ENCODE measurements at regions not wholly inside any gene's neighbourhood (a gene's known extent, or its start where the extent isn't known, plus 50 kb on each side); places are given as distances from the start of the nearest gene placed in this dataset.

GRCh38 chr7:11895337-11895736, 63.3 kb upstream of the THSD7A start:
- no peak for DNase-seq (ENCODE audit: low read depth in 4 of 4, low spot score in 3 of 4)

DNA sequence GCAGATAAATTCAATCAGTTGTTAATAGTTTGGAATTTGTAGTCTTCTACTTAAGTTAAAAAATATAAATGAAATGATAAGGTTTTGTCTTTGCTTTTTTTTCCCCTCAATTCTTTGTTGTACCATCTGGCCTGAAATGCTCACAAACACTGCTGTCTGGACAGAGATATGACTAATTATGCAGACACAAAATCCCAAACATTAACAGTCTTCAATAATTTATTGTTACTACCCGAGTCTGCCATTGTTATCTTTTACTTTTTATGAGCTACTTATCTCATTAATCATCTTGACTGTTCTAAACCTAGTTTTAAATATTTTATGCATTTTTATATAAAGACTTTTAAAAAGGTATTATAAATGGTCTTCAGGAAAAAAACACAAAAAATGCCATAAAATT, 64.7 kb upstream of the THSD7A start:
- no peak for DNase-seq (ENCODE audit: low read depth in 4 of 4, low spot score in 3 of 4)

DNA sequence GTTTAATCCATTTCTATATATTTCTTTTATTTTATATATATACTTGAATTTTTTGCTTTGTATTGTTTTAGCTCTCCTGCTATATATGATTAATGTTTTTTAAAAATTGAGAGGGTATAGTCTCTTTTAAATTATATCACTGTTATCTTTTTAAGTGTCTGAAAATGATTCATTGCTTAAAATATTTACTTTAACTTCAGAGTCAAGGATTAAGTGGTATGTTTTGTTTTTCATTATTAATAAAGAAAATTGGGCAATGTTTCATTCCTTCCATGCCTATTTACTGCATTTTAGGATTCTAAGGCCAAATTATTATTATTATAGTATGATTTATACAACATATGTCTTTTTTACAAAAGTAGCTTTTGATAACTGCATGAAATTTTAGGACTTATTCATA, 67.2 kb upstream of the THSD7A start:
- no peak for DNase-seq (ENCODE audit: low read depth in 4 of 4, low spot score in 3 of 4)

DNA sequence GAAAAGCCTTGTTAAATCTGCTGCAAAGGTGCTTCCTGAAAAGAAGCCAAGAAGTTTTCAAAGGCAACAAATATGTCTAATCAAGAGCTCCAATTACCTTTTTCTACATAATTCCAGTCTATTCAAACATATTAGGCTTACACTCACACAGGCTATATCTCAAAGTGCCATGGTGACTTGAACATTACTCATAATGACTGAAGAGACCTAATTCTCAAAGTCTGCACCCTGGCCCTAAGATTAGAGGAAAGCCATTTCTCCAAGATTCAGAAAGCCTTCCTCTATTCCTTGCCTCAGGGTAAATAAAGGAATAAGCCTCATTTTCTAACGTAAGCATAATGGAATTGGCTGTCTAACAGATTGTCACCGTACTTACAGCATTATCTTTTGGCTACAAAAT, 78.3 kb upstream of the THSD7A start:
- DNase-seq (ENCODE audit: low read depth in 4 of 4, low spot score in 3 of 4), result no peak

DNA sequence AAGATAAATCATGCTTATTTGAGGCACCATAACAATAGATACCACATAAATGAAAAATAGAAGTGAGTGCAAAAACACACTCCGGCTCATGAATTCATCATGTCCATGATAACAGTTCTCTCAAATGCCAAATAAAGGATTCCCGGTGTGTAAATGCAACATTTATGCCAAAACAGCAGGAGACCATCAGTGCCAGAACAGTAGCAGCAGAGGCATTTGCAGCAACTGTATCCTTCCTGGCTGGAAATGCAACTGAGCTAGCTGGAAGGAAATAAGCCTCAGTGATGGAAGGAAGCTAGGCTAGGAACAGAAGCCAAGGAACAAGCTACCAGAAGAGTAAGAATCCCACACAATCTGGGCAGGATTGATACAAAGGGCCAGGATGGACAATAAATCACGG, 79.9 kb upstream of the THSD7A start:
- DNase-seq (ENCODE audit: low read depth in 4 of 4, low spot score in 3 of 4), result no peak

- no peak for DNase-seq (ENCODE audit: low read depth in 4 of 4, low spot score in 3 of 4)
Measured at GRCh38 chr7:11914645-11915044, 82.6 kb upstream of the THSD7A start.

- no peak for DNase-seq (ENCODE audit: low read depth in 4 of 4, low spot score in 3 of 4)
Measured at GRCh38 chr7:11923376-11923930, 91.5 kb upstream of the THSD7A start.

DNA sequence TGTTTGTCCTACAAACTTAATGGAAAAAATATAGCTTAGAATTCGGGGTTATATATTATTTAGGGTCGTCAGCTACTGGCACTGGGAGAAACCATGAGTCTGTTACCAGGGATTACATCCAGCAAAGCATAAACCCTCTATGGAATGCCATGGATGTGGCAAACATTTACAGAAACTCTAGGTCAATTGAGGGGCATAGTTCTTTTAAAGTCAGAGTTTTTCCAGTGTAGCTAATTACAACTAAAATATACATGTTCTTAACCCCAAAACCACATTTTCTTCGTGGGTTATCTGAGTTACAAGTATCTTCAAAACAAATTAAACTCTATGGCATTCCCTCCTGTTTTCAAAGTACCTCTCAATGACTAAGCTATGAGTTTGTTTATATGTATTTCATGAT, 99.3 kb upstream of the THSD7A start:
- DNase-seq (ENCODE audit: low read depth in 4 of 4, low spot score in 3 of 4), result no peak

GRCh38 chr7:11934796-11935195, 102.8 kb upstream of the THSD7A start:
- DNase-seq (ENCODE audit: low read depth in 4 of 4, low spot score in 3 of 4), result no peak

DNA sequence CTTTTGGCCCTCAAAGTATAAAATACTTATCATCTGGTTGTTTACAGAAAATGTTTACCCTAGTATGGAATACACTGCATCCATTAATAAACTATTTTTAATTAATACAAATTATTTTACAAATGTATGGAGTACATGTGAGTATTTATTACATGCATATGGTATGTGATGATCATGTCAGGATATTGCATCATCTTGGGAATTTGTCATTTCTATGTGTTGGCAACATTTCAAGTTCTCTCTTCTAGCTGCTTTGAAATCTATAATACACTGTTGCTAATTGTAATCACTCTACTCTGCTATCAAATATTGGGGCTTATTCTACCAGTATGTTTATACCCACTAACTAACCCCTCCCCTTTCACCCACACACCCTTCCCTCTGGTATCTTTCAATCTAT, 103.9 kb upstream of the THSD7A start:
- DNase-seq (ENCODE audit: low read depth in 4 of 4, low spot score in 3 of 4), result no peak

DNA sequence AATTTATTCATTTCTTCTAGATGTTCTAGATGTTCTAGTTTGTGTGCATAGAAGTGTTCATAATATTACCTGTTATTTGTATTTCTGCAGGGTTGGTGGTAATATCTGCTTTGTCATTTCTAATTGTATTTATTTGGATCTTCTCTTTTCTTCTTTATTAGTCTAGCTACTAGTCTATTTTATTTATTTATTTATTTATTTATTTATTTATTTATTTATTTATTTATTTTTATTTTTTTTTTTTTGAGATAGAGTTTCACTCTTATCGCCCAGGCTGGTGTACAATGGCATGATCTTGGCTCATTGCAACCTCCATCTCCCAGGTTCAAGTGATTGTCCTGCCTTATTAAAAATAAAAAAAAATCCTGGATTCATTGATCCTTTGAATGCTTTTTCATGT, 114.8 kb upstream of the THSD7A start:
- DNase-seq (ENCODE audit: low read depth in 4 of 4, low spot score in 3 of 4), result no peak

- no peak for DNase-seq (ENCODE audit: low read depth in 4 of 4, low spot score in 3 of 4)
Measured at GRCh38 chr7:11950281-11950680, 118.3 kb upstream of the THSD7A start.

DNA sequence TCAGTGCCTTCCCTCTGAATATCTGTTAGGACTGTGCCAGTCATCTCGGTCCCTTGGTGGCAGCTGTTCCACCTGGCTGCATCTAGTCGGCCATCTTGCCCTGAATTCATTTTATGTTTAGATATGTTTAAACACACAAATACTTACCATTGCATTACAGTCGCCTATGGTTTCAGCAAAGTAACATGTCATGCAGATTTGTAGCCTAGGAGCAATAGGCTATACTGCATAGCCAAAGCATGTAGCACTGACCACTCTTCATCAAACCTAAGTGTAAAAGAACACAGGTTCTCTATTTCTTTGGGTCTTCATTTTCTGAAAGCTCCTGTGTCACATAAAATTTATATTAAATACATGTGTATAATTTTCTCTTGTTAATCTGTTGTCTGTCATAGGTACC, 118.9 kb upstream of the THSD7A start:
- DNase-seq (ENCODE audit: low read depth in 4 of 4, low spot score in 3 of 4), result no peak

- DNase-seq (ENCODE audit: low read depth in 4 of 4, low spot score in 3 of 4), result no peak
Measured at GRCh38 chr7:11951909-11952308, 119.9 kb upstream of the THSD7A start.

- no peak for DNase-seq (ENCODE audit: low read depth in 4 of 4, low spot score in 3 of 4)
Measured at GRCh38 chr7:11952972-11953371, 121.0 kb upstream of the THSD7A start.

GRCh38 chr7:11956991-11957390, 125.0 kb upstream of the THSD7A start:
- DNase-seq (ENCODE audit: low read depth in 4 of 4, low spot score in 3 of 4), result no peak

DNA sequence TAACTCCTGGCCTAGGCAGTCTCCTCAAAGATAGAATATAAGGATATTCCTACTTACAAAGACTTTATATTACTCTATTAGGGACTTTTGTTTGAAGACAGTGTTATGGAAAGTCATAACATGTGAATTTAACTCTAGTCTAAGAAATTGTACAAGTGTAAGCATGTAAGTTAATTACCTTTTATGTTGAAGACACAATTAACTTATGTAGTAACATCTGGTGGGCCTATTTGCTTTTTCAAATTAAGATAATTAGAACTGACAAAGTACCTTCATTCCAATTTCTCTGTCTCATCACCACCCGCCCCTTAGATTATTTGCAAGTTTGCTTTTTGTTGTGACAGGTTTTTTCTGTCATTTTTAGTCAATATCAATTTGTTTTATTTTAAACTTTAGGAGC, 126.0 kb upstream of the THSD7A start:
- no peak for DNase-seq (ENCODE audit: low read depth in 4 of 4, low spot score in 3 of 4)

- DNase-seq (ENCODE audit: low read depth in 4 of 4, low spot score in 3 of 4), result no peak
Measured at GRCh38 chr7:11959121-11959520, 127.1 kb upstream of the THSD7A start.

GRCh38 chr7:11960621-11961020, 128.6 kb upstream of the THSD7A start:
- DNase-seq (ENCODE audit: low read depth in 4 of 4, low spot score in 3 of 4), result no peak

DNA sequence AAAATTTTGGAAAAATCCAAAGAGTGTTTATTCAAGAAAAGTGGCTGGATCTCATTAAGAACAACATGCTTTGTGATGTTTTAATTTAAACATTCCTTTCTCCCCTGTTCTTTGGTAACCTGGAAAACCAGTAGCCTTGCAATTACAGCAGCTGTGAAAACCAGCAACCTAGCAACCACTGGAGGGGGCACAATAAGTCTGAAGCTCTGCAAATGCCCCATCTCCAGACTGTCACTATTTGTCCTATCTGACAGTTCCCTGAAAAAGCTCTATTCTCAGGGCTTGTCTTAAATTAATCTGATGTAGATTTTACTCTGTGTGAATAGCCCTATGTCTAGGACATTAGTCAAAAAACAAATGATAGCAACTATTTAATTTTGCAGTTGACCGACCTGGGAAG, 137.6 kb upstream of the THSD7A start:
- no peak for DNase-seq (ENCODE audit: low read depth in 4 of 4, low spot score in 3 of 4)

GRCh38 chr7:11970132-11970531, 138.1 kb upstream of the THSD7A start:
- DNase-seq (ENCODE audit: low read depth in 4 of 4, low spot score in 3 of 4), result no peak

- DNase-seq (ENCODE audit: low read depth in 4 of 4, low spot score in 3 of 4), result no peak
Measured at GRCh38 chr7:11985376-11985775, 153.4 kb upstream of the THSD7A start.

DNA sequence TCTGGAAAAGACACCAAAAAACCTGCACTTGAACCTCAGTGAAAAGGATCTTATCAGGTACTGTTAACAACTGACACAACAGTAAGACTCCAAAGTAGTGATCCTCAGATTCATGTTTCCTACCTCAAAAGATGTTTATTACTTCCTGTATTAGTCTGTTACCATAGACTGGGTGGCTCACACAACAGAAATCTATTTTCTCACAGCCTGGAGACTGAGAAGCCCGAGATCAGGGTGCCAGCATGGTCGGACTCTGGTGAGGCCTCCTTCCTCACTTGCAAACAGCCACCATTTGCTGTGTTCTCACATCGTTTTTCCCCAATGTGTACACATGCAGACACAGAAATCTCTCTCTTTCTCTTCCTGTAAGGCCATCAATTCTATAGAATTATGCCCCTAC, 154.0 kb upstream of the THSD7A start:
- DNase-seq (ENCODE audit: low read depth in 4 of 4, low spot score in 3 of 4), result no peak

- DNase-seq (ENCODE audit: low read depth in 4 of 4, low spot score in 3 of 4), result no peak
Measured at GRCh38 chr7:11988186-11988585, 156.2 kb upstream of the THSD7A start.
